Thyroid gland (tissue), 4 donors: ENCODE measurements at regions not wholly inside any gene's neighbourhood (a gene's known extent, or its start where the extent isn't known, plus 50 kb on each side); places are given as distances from the start of the nearest gene placed in this dataset.

Experiments used
- DNase-seq, 2 donors: peaks; one replicate each; pipeline ENCODE4 v3.0.0-alpha.2; 2019
- H3K27ac ChIP-seq, 3 donors: fragments of 200-600 bp; sonication (generic); 1 replicate in 2 of 3; 2 replicates in 1 of 3; pipeline ENCODE4 v1.5.1; 2016 to 2019; ENCODE audit warnings: mild to moderate bottlenecking in 1 of 3, moderate library complexity in 1 of 3
- H3K27me3 ChIP-seq: fragments of 200-600 bp; sonication (generic); one replicate; pipeline ENCODE4 v1.5.1; 2019
- H3K36me3 ChIP-seq, 2 donors: fragments of 200-600 bp; sonication (generic); one replicate each; pipeline ENCODE4 v1.5.1; 2016 to 2019
- H3K4me1 ChIP-seq, 2 donors: fragments of 200-600 bp; sonication (generic); one replicate each; pipeline ENCODE4 v1.5.1; 2017 to 2019
- H3K4me3 ChIP-seq, 3 donors: fragments of 200-600 bp; sonication (generic); replicated peaks in 1 of 3; 1 replicate in 2 of 3; 2 replicates in 1 of 3; pipeline ENCODE4 v1.5.1; 2016; ENCODE audit warnings: mild to moderate bottlenecking in 1 of 3
- H3K9me3 ChIP-seq: fragments of 200-600 bp; sonication (generic); one replicate; pipeline ENCODE4 v1.5.1; 2017
- POLR2A ChIP-seq, 2 donors: fragments of 450-650 bp; IDR thresholded peaks; one replicate each; pipeline ENCODE4 v1.6.1; 2017; ENCODE audit warnings: antibody characterized with exemption in 2 of 2, mild to moderate bottlenecking in 2 of 2, moderate library complexity in 1 of 2
- WGBS, 2 donors: methylation state at CpG; one replicate each; pipeline ENCODE4 v1.1.5; 2017; 5-methylcytosine and 5-hydroxymethylcytosine counted together
- intact Hi-C: fragments of 100-400 bp; cut with DNase I; formaldehyde crosslinking; loops from one replicate; pipeline ENCODE4 v1.15.1; 2023
- TF ChIP-seq, protein P1 (sequence below), 6 experiments: fragments of 200-600 bp in 3 of 6; fragments of 450-650 bp in 3 of 6; sonication (generic) in 3 of 6; IDR thresholded peaks; one replicate each; pipeline ENCODE4 v1.5.1; 2016 to 2019; ENCODE audit warnings: antibody characterized with exemption in 6 of 6, mild to moderate bottlenecking in 2 of 6, inconsistent platforms in 1 of 6, moderate library complexity in 1 of 6

DNA sequence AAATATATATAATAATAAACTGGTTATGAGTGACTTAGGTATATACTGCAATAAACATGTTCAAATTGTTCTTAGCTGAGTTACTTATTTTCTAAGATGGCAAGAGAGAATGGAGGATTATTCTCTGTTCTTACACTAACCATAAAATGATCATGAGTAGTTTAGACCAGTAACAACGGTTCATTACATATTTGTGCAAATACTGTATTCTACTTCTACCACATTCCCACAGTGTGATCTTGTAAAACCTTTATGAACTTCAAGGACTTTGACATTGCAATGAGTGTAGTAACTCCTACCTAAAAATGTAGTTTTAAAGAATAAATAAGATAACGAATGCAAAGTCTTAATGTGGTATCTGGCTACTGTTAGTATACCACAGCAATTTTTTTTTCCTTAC is 353.7 kb upstream of the NCAM2 start:
- intact Hi-C loops, result no loop called here
- WGBS, 2 donors, result 85 to 93% methylated on average over 2 of the region's 2 CpGs
- H3K36me3 ChIP-seq, result no peaks in the 10 kb centered on the region

DNA sequence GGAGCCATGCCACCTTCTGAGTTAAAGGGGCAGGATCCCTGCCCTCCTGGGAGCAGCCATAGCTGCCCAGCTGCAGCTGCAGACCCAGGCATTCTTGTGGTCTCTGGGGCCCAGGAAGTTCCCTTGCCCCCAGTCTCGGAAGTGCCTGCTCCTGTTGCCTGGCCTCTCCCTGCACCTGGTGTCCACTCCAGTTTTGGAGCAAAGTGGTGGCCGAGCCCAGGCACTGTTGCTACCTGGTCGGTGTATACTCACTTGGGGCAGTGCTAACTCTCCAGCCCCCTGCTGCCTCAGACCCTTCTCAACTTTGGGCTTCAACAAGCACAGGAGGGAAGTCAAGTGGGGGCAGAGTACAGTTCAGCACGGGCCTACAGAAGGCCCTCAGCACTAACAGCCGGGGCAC is 352.9 kb upstream of the NCAM2 start:
- Histone ChIP-seq H3K36me3 (no peaks in the 10 kb centered on the region), H3K9me3 (no peaks in the 10 kb centered on the region), H3K4me1 (no peaks in the 10 kb centered on the region), H3K4me3 (no peak overlapping the region), H3K27ac (no peak overlapping the region), H3K27me3 (no peaks in the 10 kb centered on the region)
- intact Hi-C loops, result no loop called here
- no peak for DNase-seq
- 90 to 95% methylated on average over 3 to 5 of the region's 5 CpGs for WGBS, 2 donors
- TF ChIP-seq POLR2A (IDR thresholded peaks at IDR 0.05), result no peak
- TF ChIP-seq, protein P1, sequence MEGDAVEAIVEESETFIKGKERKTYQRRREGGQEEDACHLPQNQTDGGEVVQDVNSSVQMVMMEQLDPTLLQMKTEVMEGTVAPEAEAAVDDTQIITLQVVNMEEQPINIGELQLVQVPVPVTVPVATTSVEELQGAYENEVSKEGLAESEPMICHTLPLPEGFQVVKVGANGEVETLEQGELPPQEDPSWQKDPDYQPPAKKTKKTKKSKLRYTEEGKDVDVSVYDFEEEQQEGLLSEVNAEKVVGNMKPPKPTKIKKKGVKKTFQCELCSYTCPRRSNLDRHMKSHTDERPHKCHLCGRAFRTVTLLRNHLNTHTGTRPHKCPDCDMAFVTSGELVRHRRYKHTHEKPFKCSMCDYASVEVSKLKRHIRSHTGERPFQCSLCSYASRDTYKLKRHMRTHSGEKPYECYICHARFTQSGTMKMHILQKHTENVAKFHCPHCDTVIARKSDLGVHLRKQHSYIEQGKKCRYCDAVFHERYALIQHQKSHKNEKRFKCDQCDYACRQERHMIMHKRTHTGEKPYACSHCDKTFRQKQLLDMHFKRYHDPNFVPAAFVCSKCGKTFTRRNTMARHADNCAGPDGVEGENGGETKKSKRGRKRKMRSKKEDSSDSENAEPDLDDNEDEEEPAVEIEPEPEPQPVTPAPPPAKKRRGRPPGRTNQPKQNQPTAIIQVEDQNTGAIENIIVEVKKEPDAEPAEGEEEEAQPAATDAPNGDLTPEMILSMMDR (IDR thresholded peaks at IDR 0.05), result no peak

More for the DNA sequence above, 353.7 kb upstream of the NCAM2 start:
- Histone ChIP-seq H3K4me3 (no peak overlapping the region), H3K27ac (no peak overlapping the region), H3K9me3 (no peaks in the 10 kb centered on the region), H3K27me3 (no peaks in the 10 kb centered on the region), H3K4me1 (no peaks in the 10 kb centered on the region)
- no peak for DNase-seq
- TF ChIP-seq POLR2A (IDR thresholded peaks at IDR 0.05), result no peak

DNA sequence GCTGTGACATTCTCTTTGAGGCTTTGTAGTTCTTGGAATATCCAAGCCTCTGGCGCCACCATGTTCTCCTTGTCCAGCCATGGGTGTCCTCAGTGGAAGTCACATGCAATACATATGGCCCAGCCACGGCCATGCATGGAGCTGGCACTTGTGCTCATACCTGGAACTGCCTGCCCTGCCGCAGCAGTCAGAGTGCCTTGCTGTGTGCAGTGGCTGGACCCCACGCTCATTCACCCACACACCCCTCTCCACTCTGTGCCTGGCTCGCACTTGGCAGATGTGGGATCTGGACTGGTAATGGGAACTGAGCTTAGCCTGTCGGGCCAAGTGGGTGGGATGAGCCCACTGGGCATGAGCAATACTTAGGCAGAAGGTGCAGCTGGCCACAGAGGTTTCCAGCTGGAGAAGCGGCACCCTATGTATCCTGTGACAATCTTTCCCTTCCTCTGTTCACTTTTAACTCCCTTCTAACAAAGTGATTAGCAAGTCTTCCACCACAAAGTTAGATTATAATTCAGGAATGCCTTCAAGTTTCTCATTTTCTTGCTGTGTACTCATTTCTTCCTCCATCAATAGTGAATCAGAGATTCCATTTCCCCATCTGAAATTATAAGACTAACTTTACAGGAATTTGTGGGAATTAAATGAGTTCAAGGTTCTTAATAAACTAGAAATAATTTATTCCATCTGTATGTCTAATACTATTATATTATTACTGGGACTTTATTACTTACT is 351.6 kb upstream of the NCAM2 start:
- 82 to 90% methylated on average over 5 to 7 of the region's 7 CpGs for WGBS, 2 donors

DNA sequence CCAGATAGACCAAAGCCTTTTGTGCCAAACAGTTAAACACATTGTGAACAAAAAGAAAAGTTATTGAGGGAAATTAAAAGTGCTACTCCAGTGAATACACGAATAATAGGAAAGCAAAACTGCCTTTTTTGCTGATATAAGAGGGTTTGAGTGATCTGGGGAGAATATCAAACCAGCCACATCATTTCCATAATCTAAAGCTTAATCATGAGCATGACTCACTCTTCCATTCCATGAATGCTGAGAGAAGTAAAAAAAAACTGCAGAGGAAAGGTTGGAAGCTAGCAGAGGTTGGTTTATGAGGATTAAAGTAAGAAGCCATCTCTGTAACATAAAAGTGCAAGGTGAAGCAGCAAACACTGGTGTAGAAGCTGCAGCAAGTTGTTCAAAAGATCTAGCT is 350.6 kb upstream of the NCAM2 start:
- WGBS, 2 donors, result 54 to 55% methylated on average over 1 of the region's 1 CpG
- no peak for TF ChIP-seq POLR2A (IDR thresholded peaks at IDR 0.05)
- TF ChIP-seq, protein P1 (IDR thresholded peaks at IDR 0.05), result no peak
- intact Hi-C loops, result no loop called here

More for the DNA sequence above, 351.6 kb upstream of the NCAM2 start:
- intact Hi-C loops, result no loop called here
- no peak for DNase-seq
- Histone ChIP-seq H3K27me3 (no peaks in the 10 kb centered on the region), H3K9me3 (no peaks in the 10 kb centered on the region), H3K27ac (no peak overlapping the region), H3K36me3 (no peaks in the 10 kb centered on the region), H3K4me3 (no peak overlapping the region), H3K4me1 (no peaks in the 10 kb centered on the region)
- TF ChIP-seq, protein P1 (IDR thresholded peaks at IDR 0.05), result no peak
- TF ChIP-seq POLR2A (IDR thresholded peaks at IDR 0.05), result no peak

DNA sequence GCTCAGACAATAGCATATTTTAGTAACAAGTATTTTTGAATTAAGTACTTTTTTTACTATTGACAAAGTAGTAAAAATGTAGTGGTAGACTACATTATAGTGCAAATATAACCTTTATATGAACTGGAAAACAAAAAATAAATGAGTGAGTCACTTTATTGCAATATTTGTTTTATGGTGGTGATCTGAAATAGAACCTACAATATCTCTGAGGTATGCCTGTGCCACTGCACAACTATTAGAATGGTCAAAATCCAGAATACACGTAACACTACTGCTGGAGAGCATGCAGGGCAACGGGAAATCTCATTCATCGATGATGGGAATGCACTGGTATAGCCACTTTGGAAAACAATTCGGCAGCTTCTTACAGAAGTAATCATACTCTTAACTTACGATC is 349.0 kb upstream of the NCAM2 start:
- no peak for DNase-seq
- Histone ChIP-seq H3K27me3 (no peaks in the 10 kb centered on the region), H3K27ac (no peak overlapping the region), H3K9me3 (no peaks in the 10 kb centered on the region), H3K4me1 (no peaks in the 10 kb centered on the region), H3K4me3 (no peak overlapping the region), H3K36me3 (no peaks in the 10 kb centered on the region)
- no peak for TF ChIP-seq POLR2A (IDR thresholded peaks at IDR 0.05)
- TF ChIP-seq, protein P1 (IDR thresholded peaks at IDR 0.05), result no peak
- intact Hi-C loops, result no loop called here
- 90 to 92% methylated on average over 5 of the region's 5 CpGs for WGBS, 2 donors

More for the DNA sequence above, 350.6 kb upstream of the NCAM2 start:
- no peaks in the 10 kb centered on the region for H3K27me3 ChIP-seq
- H3K9me3 ChIP-seq, result no peaks in the 10 kb centered on the region
- H3K27ac ChIP-seq, result no peak overlapping the region
- H3K36me3 ChIP-seq, result no peaks in the 10 kb centered on the region
- no peak for DNase-seq
- H3K4me3 ChIP-seq, result no peak overlapping the region
- H3K4me1 ChIP-seq, result no peaks in the 10 kb centered on the region
